HK-2 (cell line): ENCODE measurements at regions not wholly inside any gene's neighbourhood (a gene's known extent, or its start where the extent isn't known, plus 50 kb on each side); places are given as distances from the start of the nearest gene placed in this dataset.

Experiments used
- DNase-seq: peaks from one replicate; pipeline ENCODE4 v3.0.0-alpha.2; 2018; ENCODE audit not compliant: unreplicated experiment

DNA sequence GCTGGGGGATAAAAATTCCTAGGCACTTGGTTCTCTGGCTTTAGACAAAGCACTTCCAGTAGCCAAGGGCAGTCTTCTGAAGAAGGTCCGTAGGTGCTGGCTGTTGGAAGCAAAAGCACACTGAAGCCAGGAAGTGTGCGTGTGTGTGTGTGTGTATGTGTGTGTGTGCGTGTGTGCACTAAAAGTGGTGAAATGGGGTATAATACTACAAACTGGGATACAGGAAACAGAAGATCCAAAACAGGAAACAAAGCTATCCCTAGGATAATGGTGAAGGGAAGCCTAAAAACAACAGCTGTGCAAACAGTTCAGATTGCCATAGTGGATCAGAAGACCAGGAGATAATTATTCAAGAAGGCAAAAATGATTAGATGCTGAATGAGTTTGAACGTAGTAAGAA, 103.4 kb downstream of the IL20RB start:
- DNase-seq = no peak

DNA sequence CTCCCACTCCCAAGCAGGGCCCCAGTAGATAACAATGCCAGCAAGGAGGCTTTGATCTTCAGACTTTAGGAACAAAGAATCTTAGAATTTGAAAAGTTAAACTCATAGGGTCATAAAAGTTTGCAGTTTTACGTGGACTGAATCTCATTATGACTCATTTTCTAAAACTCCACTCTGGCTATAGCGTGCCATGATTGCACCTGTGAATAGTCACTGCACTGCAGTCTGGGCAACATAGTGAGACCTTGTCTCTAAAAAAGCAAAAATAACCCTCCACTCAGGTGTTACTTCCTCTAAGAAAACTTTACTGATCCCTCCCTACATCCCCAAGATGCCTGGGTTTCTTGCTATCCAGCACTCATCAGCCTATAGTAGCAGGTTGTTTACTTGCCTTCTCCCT, 104.5 kb downstream of the IL20RB start:
- no peak for DNase-seq

DNA sequence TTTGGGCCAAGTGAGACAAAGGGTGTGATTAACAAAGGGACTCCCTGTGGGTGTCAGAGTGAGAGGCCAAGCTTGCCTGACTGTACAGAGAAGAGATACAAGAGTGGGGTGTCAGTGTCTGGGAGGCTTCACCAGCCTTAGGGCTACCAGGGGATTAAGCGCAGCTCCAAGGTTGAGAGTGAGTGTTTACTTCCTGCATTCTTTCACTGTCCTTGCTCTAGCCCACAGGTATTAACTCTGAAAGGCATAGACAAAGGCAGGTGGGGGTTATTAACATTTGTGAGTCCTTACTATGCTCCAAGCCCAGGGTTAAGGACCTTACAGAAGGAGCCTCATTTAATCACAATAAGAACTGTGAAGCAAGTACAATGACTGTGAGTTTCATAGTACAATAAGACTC, 107.6 kb downstream of the IL20RB start:
- no peak for DNase-seq

DNA sequence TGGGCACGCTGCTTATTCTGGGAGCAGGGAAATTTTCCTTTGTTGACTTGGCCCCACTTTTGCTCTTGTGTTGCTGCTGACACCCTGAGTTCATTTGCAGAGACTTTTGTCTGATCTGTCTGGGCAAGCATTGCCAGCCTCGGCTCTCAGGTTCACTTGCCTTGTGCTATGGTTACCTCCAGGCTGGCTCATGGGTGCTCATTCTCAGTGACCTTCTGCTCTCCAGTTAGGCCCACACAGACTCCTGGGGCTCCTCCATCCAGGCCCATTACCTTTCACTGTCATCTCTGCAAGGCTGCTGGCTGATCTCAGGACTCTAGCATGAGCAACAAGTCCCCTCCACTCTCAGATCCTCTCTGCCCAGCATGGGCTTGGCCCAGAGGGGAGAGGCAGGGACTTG, 108.3 kb downstream of the IL20RB start:
- DNase-seq = no peak

DNA sequence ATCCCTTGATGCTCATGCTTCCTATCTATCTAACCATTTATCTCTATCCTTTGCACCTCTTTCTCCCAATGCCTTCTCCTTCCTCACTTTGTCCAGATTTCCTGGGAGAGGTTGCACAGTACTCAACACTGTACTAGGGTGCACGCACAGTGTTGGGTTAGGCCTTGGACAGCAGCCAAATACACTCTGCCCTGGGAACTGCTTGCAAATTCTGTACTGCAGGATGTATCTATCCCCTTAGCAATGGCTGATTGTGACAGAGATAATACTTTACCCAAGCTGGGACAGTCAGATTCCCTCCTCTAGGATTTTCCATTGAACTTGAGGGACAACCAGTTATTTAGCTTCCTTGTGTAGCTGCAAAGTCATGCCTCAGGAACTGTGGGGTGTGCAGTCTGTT, 113.3 kb downstream of the IL20RB start:
- DNase-seq = no peak

DNA sequence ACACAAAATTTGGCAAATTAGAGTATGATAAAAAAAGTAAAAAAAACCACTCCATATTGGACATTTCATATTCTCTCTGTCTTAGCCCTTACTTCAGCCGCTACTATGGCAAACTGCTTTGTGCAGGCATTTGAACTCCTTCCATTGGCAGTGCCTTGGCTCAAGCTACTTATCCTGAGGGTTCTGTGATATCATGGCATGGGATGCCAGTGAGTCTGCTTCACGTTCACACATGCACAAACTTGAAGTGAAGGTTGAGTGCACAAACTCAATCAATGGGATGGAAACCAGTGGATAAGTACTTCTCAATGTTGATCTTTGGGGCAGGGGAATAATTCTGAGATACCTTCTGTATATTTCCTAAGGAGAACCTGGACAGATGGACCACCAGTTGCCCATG, 117.2 kb downstream of the IL20RB start:
- DNase-seq = no peak

DNA sequence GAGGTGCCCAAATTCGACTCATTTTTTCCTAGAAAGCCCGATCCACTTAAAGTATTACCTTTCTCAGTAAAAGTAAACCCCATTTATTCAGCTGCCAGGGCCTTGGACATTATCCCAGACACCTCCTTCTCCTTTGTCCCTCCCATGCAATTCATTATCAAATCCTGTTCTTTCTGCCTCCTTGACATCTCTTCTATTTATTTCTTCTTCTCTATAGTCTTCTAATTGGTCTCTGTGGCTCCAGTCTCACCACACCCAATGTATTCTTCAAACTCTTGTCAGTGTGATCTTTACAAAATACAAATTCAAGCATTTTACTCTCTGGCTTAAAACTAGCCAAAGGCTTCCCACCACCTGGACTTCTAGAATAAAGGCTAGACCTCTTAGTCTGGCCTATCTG, 120.3 kb downstream of the IL20RB start:
- DNase-seq = no peak

DNA sequence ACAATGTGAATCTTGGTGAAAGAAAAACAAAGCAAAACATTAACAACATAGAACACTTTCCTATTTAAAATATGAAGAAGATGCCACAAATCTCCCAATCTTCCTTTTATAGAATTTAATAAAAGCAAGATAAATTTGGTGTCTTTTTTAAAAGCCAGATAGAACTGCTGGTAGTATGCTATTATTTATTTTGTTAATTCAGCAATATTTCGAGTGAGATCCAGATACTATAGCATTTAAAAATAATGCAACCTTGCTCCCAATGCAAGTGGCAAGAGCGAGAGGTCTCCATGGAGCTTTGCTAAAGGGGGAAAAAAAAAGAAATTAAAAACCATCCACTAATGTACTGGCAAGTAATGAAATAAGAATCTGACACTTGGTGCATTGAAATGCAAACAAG, 121.8 kb downstream of the IL20RB start:
- no peak for DNase-seq

DNA sequence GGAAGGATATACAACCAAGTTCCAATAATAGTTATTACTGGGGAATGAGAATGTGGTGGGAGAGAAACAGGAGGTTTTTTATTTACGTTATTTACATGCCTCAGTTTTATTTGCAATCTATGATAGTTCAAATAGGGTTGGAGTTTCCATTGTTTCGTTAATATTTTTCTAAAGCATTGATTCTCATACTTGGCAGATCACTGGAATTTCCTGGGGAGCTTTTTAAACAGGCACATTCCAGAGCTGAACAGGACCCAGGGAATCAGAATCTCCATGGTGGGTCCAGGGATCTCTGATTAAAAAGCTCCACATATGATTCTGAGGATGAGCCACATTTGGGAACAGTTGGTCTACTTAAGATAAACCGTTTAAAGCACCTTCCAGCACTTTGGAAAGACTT, 123.9 kb downstream of the IL20RB start:
- DNase-seq = no peak

DNA sequence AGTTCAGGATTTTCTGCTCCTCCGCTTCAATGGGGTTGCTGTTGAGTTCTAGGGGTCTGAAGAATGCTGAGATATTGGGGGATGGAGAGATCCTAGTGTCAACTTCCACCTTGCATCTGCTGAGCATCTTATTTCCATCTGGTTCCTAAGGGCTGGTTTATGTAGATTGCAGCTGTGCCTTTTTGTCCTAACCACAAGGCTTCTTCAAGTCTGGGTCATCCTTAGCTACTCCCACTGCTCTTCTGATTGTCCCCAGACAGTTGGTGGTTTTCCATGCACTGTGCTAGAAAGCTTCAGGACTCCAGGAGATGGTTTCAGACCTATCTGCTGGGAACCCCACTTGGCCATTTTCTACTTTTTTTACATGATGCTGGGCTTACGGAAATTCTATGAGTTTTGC, 125.0 kb downstream of the IL20RB start:
- no peak for DNase-seq

DNA sequence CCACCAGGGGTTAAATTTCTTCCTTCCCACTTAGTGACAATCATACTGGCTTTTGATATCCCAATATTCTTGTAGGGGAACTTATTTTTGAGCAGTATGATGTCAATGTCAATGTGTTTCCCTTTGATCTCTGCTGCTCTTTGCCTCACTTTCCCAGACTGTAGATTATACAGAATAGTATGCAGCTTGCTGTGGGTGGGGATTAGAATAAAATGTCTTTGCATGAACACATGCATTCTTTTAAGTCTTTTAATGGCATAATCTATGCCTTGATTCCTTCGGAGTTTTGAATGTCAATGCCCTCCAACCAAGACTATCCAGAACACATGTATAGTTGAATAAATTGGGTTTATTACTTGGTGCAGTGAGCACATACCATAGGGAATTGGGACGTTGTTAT, 125.5 kb downstream of the IL20RB start:
- DNase-seq = no peak

DNA sequence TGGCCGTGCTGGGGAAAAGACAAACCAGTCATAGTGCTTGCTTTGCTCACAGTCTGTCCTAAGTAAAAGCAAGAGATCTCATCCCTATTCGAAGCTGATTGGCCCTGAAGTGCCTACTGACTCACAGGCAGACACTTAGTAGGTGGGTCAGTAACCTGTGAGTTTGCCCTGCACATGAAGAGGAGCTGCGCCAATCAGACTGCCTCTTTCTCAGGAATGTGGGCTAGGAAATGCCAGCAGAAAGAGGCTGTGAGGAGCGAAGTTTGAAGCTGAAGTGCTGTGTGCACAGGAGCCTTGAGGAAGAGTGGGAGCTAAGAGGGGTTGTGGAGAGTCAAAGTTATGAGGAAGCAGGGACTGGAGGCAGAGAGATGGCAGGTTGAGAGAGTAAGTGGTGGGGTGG, 126.8 kb downstream of the IL20RB start:
- no peak for DNase-seq

DNA sequence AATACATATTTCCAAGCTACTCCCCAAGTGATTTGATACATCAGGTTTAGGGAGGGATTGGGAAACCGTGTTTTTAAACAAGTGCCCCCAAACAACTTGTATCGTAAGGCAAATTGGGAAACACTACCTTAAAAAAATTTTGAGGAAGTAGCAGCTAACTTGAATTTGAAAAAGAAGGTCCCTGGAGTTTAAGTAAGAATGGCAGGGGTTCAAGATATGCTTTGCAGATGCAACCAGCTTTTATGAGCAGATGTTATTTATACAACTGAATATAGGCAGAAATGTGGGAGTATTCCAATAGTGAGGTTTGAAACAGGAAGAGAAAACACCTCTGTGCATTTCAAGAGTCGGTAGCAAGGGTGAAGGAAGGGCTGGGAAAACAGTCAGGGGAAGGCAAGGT, 139.6 kb downstream of the IL20RB start:
- DNase-seq = no peak

DNA sequence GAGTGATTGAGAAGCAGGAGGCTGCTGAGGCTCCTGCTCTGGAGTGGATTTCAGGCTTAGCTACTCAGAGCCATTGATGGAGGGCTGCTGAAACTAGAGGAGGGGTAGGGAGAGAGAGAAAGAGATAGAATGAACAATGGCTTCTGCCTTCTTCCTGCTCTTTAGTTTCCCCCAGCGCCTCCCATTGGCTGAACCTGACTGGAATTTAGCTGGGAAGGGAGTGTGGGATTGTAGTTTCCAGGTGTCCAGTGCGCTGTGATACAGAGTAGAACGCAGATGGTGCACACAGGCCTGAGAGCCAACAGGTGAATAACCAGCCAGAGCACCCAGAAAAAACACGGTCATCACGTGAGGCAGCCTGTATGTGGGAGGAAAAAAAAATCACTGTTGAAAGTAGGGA, 140.1 kb downstream of the IL20RB start:
- DNase-seq = no peak

DNA sequence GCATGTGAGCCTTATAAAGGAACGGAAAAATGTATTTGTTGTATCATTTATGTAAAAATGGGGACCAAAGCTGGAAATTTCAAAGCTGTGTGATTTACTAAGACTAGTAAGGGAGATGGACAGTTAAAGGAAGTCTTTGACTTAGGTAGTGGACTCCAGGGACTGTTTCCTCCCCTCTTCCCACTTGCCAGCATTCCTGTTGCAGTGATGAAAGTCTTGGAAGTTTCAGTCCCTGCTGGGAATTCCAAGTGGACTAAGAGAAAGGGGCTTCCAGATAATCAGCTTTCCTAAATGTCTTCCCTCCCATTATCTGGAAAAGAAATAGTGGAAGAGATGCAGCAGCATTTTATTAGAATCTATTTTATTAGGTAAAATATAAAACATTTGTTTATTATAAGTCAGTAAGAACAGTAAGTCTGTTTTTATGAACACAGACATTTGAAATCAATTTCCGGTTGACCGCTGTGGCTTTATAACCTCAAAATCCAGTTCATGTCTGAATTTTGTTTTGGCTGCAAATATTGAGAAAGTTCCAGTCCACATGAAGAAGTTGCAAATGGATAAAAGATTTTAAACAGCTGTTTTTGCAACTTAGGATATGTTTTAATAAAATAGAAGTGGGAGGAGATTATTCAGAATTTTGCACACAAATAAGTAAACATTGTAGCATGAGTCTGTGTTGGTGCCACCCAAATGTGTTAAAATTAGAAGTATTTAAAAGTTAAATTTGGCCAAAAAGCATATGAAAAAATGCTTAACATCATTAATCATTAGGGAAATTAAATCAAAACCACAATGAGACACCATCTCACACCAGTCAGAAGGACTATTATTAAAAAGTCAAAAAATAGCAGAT, 141.8 kb downstream of the IL20RB start:
- no peak for DNase-seq

DNA sequence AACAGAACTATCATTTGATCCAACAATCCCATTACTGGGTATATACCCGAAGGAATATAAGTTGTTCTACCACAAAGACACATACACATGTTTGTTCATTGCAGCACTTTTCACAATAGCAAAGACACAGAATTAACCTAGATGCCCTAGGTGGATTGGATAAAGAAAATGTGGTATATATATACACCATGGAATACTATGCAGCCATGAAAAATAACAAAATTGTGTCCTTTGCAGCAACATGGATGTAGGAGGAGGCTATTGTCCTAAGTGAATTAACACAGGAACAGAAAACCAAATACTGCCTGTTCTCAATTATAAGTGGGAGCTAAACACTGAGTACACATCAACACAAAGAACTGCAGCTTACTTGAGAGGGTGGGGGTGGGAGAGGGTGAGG, 142.5 kb downstream of the IL20RB start:
- DNase-seq = no peak

DNA sequence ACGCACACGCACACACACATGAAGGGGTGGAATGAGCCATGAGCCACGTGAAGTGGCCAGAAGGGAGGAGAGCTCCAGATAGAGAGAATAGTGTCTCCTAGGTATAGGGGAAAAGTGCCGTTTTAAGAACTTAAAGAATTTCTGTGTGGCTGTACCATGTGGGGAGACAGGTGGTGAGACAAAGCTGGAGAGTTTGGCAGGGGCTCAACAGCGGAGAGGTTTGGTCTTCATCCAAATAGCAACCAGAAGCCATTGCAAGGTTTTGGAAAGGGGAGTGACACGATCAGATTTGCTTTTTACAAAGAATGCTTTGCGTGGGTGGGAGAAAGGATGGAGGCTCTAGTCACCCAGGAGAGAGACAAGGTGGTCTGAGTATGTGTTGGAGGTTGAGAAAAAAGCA, 146.0 kb downstream of the IL20RB start:
- no peak for DNase-seq

DNA sequence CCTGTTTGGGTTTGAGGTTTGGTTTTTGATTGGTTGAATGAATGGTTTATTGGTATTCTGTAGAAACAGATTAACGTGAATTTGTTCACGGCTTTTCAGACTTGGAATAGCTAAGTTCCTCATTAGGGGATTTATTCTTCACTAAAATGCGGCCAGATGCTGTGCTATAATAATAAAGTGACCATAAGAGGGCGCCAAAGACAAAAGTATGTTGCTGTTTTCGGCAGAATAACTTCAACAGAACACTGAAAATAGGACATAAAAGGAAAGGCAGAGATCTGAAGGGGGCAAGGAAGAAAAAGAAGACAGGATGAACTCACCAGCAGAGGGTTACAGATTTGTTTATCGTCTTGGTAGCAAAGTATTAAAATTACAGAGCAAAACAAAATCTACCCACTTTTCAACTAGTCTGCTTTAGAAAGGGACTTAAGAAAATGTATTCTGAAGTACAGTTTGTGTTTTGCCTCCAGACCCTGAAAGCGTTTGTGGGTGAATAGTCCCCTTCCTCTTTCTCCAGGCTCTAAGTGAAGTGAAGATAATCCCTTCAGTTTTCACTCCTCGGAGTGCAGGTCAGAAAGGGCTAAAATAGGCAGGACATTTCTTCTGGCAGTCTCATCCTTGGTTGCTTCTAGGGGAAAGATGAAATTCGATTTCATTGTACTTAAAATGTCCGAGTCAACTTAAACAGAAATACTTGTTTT, 147.6 kb downstream of the IL20RB start:
- DNase-seq = no peak

DNA sequence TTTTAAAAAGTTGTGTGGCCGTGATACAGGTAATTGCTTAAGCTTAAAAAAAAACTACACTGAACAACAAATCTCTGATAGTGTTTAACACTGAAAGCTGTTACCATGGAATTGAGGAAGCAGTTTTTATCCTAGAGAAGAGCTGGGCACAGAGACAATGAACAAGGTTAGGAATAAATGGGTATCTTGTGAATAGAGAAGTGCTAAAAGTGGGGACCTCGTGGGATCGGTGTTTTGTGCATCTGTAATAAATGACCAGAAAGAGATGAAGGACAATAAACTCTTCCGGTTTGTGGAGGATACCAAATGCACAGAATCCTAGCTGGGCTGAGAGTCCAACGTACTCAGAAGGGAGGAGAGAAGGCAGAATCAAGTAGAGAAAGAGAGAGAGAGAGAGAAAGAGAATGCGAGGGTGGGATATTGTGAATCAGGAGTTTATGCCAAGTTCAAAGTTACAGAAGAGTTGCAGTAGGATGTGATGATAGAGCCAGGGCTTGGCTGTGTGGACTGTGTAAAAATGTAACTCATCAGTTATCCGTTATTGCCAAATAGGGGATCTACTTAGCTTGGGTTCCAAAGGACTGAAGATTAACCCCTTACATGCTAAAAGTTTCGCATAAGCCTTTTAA, 148.9 kb downstream of the IL20RB start:
- no peak for DNase-seq

DNA sequence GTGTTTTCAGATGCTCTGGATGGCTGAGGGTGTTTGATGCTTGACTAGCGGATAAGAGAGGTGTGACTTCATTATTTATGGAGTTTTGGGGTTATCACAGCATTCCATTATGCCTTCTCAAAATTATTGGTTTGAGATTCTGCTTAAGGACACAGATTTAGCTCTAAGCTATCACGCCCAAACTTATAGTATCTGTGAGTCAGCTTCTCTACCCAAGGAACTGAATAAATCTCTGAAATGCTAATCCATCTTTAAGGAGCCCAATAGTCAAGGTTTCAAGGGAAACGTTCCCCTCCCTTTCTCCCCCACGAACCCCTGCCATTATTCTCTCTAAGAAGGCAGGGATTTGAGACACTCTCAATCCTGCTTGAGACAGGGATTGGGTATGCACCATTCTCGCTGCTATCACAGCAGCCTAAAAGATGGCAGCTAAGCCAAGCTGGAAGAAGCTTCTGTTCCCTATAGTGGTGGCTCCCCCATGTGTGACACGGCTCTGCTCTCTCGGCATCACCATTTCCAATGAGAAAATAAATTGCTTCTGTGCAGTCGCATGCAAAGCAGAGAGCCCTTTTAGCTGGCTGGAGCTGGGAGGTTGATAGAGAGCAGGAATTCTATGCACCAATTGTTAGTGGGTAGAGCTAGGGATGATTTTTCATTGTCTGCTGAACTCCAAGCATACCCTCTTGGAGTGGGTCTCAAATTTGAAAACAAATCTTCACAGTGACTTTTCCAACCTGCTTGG, 151.1 kb downstream of the IL20RB start:
- DNase-seq = no peak

DNA sequence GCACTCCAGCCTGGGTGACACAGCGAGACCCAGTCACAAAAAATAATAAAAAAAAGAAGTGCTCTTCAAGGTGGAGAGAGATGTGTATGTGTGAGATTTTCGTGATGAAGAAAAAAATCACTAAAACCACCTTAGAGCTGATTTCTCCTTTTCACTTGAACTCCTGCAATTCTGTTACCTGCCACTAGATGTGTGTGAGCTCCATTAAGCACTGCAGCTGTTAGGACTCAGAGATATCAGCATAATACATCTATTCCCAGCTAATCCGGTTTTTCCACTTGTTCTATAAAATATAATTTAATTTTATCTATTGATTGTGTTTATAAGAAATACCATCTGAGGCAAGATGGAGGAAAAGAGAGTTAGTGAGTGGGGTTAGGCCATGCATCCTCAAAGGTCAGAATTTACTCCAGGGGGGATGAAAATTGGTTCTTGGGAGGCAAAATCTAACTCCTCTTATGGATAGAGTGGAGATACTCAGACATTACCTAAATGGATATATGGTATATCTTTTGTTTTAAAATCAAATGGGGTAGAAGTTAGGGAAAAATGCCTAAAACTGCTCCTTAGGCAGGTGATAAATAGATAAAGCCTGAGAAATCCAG, 152.7 kb downstream of the IL20RB start:
- DNase-seq = no peak

DNA sequence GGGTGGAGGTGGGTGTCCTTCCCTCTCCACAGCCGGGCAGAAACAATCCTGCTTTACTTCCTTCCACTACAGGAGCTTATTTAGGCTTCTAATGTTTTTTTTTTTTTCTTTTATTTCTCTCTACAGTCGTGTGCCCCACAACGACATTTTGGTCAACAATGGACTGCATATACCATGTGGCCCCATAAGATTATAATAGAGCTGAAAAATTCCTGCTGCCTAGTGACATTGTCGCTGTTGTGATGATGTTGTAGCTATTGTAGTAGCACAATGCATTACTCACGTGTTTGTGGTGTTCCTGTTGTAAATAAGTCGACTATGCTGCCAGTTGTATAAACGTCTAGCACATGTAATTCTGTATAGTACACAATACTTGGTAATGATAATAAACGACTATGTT, 153.7 kb downstream of the IL20RB start:
- no peak for DNase-seq
